ENCODE measurements at regions not wholly inside any gene's neighbourhood (a gene's known extent, or its start where the extent isn't known, plus 50 kb on each side); places are given as distances from the start of the nearest gene placed in this dataset.
"Not testable (repeated sequence)": the region's sequence is repeated elsewhere in the genome, so short reads cannot be mapped to it uniquely, and the experiment has no call there.

DNA sequence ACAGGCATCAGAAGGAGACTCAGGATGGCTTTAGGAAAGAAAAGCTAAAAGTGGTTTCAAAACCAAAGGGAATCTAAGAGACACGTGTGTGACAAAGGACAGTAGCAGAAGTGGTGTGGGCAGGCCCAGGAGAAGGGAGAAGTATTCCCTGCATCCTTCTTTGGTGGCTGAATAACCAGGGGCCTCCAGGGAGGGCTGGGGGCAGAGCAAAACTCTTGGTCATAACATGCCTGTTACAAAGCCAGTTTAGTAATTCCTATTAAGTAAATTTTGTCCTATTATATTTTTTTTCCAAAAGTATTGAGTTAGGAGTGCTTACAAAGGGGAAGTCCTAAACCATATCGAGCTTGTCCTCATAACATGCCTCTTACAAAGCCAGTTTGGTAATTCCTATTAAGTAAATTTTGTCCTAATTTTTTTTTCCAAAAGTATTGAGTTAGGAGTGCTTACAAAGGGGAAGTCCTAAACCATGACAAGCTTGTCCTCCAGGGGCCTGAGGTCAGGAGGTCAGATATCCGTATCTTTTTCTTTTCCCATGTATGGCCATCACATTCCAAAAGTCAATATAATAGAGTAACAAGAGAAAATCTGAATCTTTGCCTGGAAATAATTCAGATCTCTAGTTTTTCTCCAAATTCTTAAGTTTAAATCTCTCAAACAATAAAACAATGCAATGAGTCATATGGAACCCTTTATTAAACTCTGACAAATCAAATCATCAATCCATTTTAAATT lies 509.2 kb downstream of the LTN1 start:
- POLR2A ChIA-PET: no interaction called here
- Histone ChIP-seq H3K4me3 (ENCODE audit: control insufficient read depth in 1 of 7, extremely low read depth in 1 of 7, insufficient read depth in 4 of 7, low read depth in 2 of 7, low read length in 6 of 7) (no peak overlapping the region), H3K27me3 (replicated peaks in 2 of 5; ENCODE audit: control insufficient read depth in 4 of 5, insufficient read depth in 5 of 5, low read length in 4 of 5) (no peaks in the 10 kb centered on the region), H3K27ac (ENCODE audit: insufficient read depth in 1 of 2, low read depth in 1 of 2, low read length in 2 of 2, poor library complexity in 1 of 2, severe bottlenecking in 2 of 2) (no peak overlapping the region), H3K9me3 (ENCODE audit: control extremely low read depth in 1 of 5, control insufficient read depth in 4 of 5, insufficient read depth in 2 of 5, low read depth in 1 of 5, low read length in 4 of 5) (no peaks in the 10 kb centered on the region), H3K36me3 (ENCODE audit: control insufficient read depth in 4 of 4, insufficient read depth in 4 of 4, low read length in 3 of 4) (no peaks in the 10 kb centered on the region), H3K4me1 (ENCODE audit: control extremely low read depth in 1 of 4, control insufficient read depth in 4 of 4, insufficient read depth in 4 of 4, low read length in 3 of 4) (no peaks in the 10 kb centered on the region)
- WGBS (ENCODE audit: insufficient coverage): 91% methylated on average over 1 of the region's 3 CpGs
- CTCF ChIA-PET: no interaction called here
- DNase-seq: no peak

- no peak for DNase-seq
- no peaks in the 10 kb centered on the region for H3K27me3 ChIP-seq (replicated peaks in 2 of 5; ENCODE audit: control insufficient read depth in 4 of 5, insufficient read depth in 5 of 5, low read length in 4 of 5)
- POLR2A ChIA-PET: no interaction called here
- 96% methylated on average over 4 of the region's 4 CpGs for WGBS (ENCODE audit: insufficient coverage)
- no peak overlapping the region for H3K4me3 ChIP-seq (ENCODE audit: control insufficient read depth in 1 of 7, extremely low read depth in 1 of 7, insufficient read depth in 4 of 7, low read depth in 2 of 7, low read length in 6 of 7)
- CTCF ChIA-PET: no interaction called here
- H3K27ac ChIP-seq (ENCODE audit: insufficient read depth in 1 of 2, low read depth in 1 of 2, low read length in 2 of 2, poor library complexity in 1 of 2, severe bottlenecking in 2 of 2): no peak overlapping the region
- peaks cover 0 to 2% (median 0%) of the 10 kb centered on the region in 5 experiments for H3K9me3 ChIP-seq (ENCODE audit: control extremely low read depth in 1 of 5, control insufficient read depth in 4 of 5, insufficient read depth in 2 of 5, low read depth in 1 of 5, low read length in 4 of 5)
- no peaks in the 10 kb centered on the region for H3K4me1 ChIP-seq (ENCODE audit: control extremely low read depth in 1 of 4, control insufficient read depth in 4 of 4, insufficient read depth in 4 of 4, low read length in 3 of 4)
- H3K36me3 ChIP-seq (ENCODE audit: control insufficient read depth in 4 of 4, insufficient read depth in 4 of 4, low read length in 3 of 4): no peaks in the 10 kb centered on the region
These were observed 510.0 kb downstream of the LTN1 start for GRCh38 chr21:28482657-28483056.

- peaks cover 0 to 3% (median 0%) of the 10 kb centered on the region in 5 experiments for H3K9me3 ChIP-seq (ENCODE audit: control extremely low read depth in 1 of 5, control insufficient read depth in 4 of 5, insufficient read depth in 2 of 5, low read depth in 1 of 5, low read length in 4 of 5)
- no peak overlapping the region for H3K27ac ChIP-seq (ENCODE audit: insufficient read depth in 1 of 2, low read depth in 1 of 2, low read length in 2 of 2, poor library complexity in 1 of 2, severe bottlenecking in 2 of 2)
- H3K36me3 ChIP-seq (ENCODE audit: control insufficient read depth in 4 of 4, insufficient read depth in 4 of 4, low read length in 3 of 4): no peaks in the 10 kb centered on the region
- no peak overlapping the region for H3K4me3 ChIP-seq (ENCODE audit: control insufficient read depth in 1 of 7, extremely low read depth in 1 of 7, insufficient read depth in 4 of 7, low read depth in 2 of 7, low read length in 6 of 7)
- no peak for DNase-seq
- POLR2A ChIA-PET: interaction anchor here (0.5 kb wide), 1 partner anchor 76 kb away, joined by 3 read pairs; no protein-coding TSS in a partner anchor
- CTCF ChIA-PET: no interaction called here
- 98% methylated on average over 4 of the region's 5 CpGs for WGBS (ENCODE audit: insufficient coverage)
- no peaks in the 10 kb centered on the region for H3K4me1 ChIP-seq (ENCODE audit: control extremely low read depth in 1 of 4, control insufficient read depth in 4 of 4, insufficient read depth in 4 of 4, low read length in 3 of 4)
- H3K27me3 ChIP-seq (replicated peaks in 2 of 5; ENCODE audit: control insufficient read depth in 4 of 5, insufficient read depth in 5 of 5, low read length in 4 of 5): no peaks in the 10 kb centered on the region
These were observed 512.2 kb downstream of the LTN1 start for GRCh38 chr21:28480470-28480869.

- H3K36me3 ChIP-seq (ENCODE audit: control insufficient read depth in 4 of 4, insufficient read depth in 4 of 4, low read length in 3 of 4): no peaks in the 10 kb centered on the region
- no peak for DNase-seq
- CTCF ChIA-PET: no interaction called here
- H3K4me1 ChIP-seq (ENCODE audit: control extremely low read depth in 1 of 4, control insufficient read depth in 4 of 4, insufficient read depth in 4 of 4, low read length in 3 of 4): no peaks in the 10 kb centered on the region
- peaks cover 0 to 2% (median 0%) of the 10 kb centered on the region in 5 experiments for H3K27me3 ChIP-seq (replicated peaks in 2 of 5; ENCODE audit: control insufficient read depth in 4 of 5, insufficient read depth in 5 of 5, low read length in 4 of 5)
- H3K9me3 ChIP-seq (ENCODE audit: control extremely low read depth in 1 of 5, control insufficient read depth in 4 of 5, insufficient read depth in 2 of 5, low read depth in 1 of 5, low read length in 4 of 5): peaks cover 0 to 3% (median 0%) of the 10 kb centered on the region in 5 experiments
- H3K4me3 ChIP-seq (ENCODE audit: control insufficient read depth in 1 of 7, extremely low read depth in 1 of 7, insufficient read depth in 4 of 7, low read depth in 2 of 7, low read length in 6 of 7): no peak overlapping the region
- WGBS (ENCODE audit: insufficient coverage): 100% methylated on average over 1 of the region's 2 CpGs
- H3K27ac ChIP-seq (ENCODE audit: insufficient read depth in 1 of 2, low read depth in 1 of 2, low read length in 2 of 2, poor library complexity in 1 of 2, severe bottlenecking in 2 of 2): no peak overlapping the region
- POLR2A ChIA-PET: no interaction called here
These were observed 519.0 kb downstream of the LTN1 start for GRCh38 chr21:28473530-28474220.

GRCh38 chr21:28472543-28472942 lies 520.1 kb downstream of the LTN1 start:
- H3K4me3 ChIP-seq (ENCODE audit: control insufficient read depth in 1 of 7, extremely low read depth in 1 of 7, insufficient read depth in 4 of 7, low read depth in 2 of 7, low read length in 6 of 7); POLR2A ChIA-PET; DNase-seq; H3K27ac ChIP-seq (ENCODE audit: insufficient read depth in 1 of 2, low read depth in 1 of 2, low read length in 2 of 2, poor library complexity in 1 of 2, severe bottlenecking in 2 of 2); H3K36me3 ChIP-seq (ENCODE audit: control insufficient read depth in 4 of 4, insufficient read depth in 4 of 4, low read length in 3 of 4); H3K27me3 ChIP-seq (replicated peaks in 2 of 5; ENCODE audit: control insufficient read depth in 4 of 5, insufficient read depth in 5 of 5, low read length in 4 of 5); CTCF ChIA-PET; H3K9me3 ChIP-seq (ENCODE audit: control extremely low read depth in 1 of 5, control insufficient read depth in 4 of 5, insufficient read depth in 2 of 5, low read depth in 1 of 5, low read length in 4 of 5); H3K4me1 ChIP-seq (ENCODE audit: control extremely low read depth in 1 of 4, control insufficient read depth in 4 of 4, insufficient read depth in 4 of 4, low read length in 3 of 4): not testable (repeated sequence)
- WGBS (ENCODE audit: insufficient coverage): no CpG with 5 or more reads among the region's 2 CpGs

- no peaks in the 10 kb centered on the region for H3K9me3 ChIP-seq (ENCODE audit: control extremely low read depth in 1 of 5, control insufficient read depth in 4 of 5, insufficient read depth in 2 of 5, low read depth in 1 of 5, low read length in 4 of 5)
- no peaks in the 10 kb centered on the region for H3K4me1 ChIP-seq (ENCODE audit: control extremely low read depth in 1 of 4, control insufficient read depth in 4 of 4, insufficient read depth in 4 of 4, low read length in 3 of 4)
- ChIA-PET CTCF (no interaction called here), POLR2A (no interaction called here)
- H3K36me3 ChIP-seq (ENCODE audit: control insufficient read depth in 4 of 4, insufficient read depth in 4 of 4, low read length in 3 of 4): no peaks in the 10 kb centered on the region
- H3K4me3 ChIP-seq (ENCODE audit: control insufficient read depth in 1 of 7, extremely low read depth in 1 of 7, insufficient read depth in 4 of 7, low read depth in 2 of 7, low read length in 6 of 7): no peak overlapping the region
- H3K27me3 ChIP-seq (replicated peaks in 2 of 5; ENCODE audit: control insufficient read depth in 4 of 5, insufficient read depth in 5 of 5, low read length in 4 of 5): no peaks in the 10 kb centered on the region
- no peak for DNase-seq
- WGBS (ENCODE audit: insufficient coverage): 95% methylated on average over 4 of the region's 5 CpGs
- H3K27ac ChIP-seq (ENCODE audit: insufficient read depth in 1 of 2, low read depth in 1 of 2, low read length in 2 of 2, poor library complexity in 1 of 2, severe bottlenecking in 2 of 2): no peak overlapping the region
These were observed 527.7 kb downstream of the LTN1 start for GRCh38 chr21:28464988-28465387.

- H3K4me1 ChIP-seq (ENCODE audit: control extremely low read depth in 1 of 4, control insufficient read depth in 4 of 4, insufficient read depth in 4 of 4, low read length in 3 of 4): no peaks in the 10 kb centered on the region
- H3K27me3 ChIP-seq (replicated peaks in 2 of 5; ENCODE audit: control insufficient read depth in 4 of 5, insufficient read depth in 5 of 5, low read length in 4 of 5): no peaks in the 10 kb centered on the region
- ChIA-PET CTCF (no interaction called here), POLR2A (no interaction called here)
- no peaks in the 10 kb centered on the region for H3K9me3 ChIP-seq (ENCODE audit: control extremely low read depth in 1 of 5, control insufficient read depth in 4 of 5, insufficient read depth in 2 of 5, low read depth in 1 of 5, low read length in 4 of 5)
- H3K27ac ChIP-seq (ENCODE audit: insufficient read depth in 1 of 2, low read depth in 1 of 2, low read length in 2 of 2, poor library complexity in 1 of 2, severe bottlenecking in 2 of 2): no peak overlapping the region
- no peaks in the 10 kb centered on the region for H3K36me3 ChIP-seq (ENCODE audit: control insufficient read depth in 4 of 4, insufficient read depth in 4 of 4, low read length in 3 of 4)
- DNase-seq: no peak
- no peak overlapping the region for H3K4me3 ChIP-seq (ENCODE audit: control insufficient read depth in 1 of 7, extremely low read depth in 1 of 7, insufficient read depth in 4 of 7, low read depth in 2 of 7, low read length in 6 of 7)
These were observed 528.6 kb downstream of the LTN1 start for GRCh38 chr21:28464095-28464494.

Measured in common myeloid progenitor, CD34-positive (primary cell).